ENCODE measurements at regions not wholly inside any gene's neighbourhood (a gene's known extent, or its start where the extent isn't known, plus 50 kb on each side); places are given as distances from the start of the nearest gene placed in this dataset.

DNA sequence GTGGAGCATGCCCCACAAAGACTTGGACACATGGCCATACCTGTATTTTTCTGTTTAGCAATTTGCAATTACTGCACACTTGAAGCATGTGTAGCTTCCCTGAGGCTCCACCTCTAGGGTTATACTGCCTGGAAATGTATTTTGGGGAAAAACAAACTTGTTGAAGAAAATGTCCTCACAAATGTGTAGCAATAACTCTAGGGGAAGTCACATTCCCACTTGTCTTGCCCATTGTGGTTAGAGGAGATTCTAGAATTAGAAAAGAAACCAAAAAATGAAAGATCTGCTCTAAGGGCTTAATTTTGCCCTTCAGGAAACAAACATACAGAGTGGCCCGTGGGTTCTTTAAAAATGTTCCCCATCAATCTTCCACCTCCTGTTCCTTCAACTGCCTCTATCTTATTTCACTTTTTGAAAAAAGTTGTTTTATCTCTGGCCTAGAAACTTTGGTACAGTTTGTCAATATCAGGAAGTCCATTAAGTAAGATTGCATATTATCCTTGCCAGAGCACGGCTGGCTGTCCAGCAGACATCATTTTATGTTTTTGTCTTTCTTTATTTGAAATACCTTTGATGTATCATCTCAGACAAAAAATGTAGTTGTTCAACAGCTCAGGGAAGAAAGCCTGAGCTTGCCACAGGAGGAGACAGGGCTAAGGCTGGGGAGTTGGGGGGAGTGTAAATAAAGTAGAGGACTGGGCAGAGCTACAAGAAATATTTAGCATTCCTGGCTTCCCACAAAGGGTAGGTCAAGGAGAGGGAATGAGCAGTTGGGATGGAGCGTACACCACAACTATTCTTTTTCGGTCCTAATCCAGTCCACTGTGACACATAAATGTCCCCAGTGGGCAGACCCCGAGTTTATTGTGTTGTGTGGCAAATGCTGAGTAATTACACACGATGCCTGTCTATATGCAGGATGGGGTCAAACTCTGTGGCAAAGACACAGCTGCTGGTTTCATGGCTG lies 96.8 kb upstream of the CDC42EP3 start:
- Histone ChIP-seq H4K91ac (ENCODE audit: insufficient read length, low read depth, low read length) (no peak overlapping the region), H2BK5ac (ENCODE audit: insufficient read length, low read length) (no peak overlapping the region)

More for the DNA sequence above, 96.8 kb upstream of the CDC42EP3 start:
- no peak for DNase-seq
- no peak overlapping the region for H3K23ac ChIP-seq (ENCODE audit: insufficient read length, low read depth, low read length)
- no peak overlapping the region for H3K4ac ChIP-seq (ENCODE audit: low read depth, low read length)
- no peak overlapping the region for H2AK5ac ChIP-seq (ENCODE audit: insufficient read length, low read length)
- H3K4me1 ChIP-seq (ENCODE audit: insufficient read depth, low read length): no peaks in the 10 kb centered on the region
- Mint-ChIP-seq H3K9me3 (peaks cover 0 to 8% of the 10 kb centered on the region in 2 experiments; a peak in 2 of 5 replicates), H3K27me3 (ENCODE audit: low read depth) (peaks cover 2% of the 10 kb centered on the region; the same call in 1 of the 2 replicates), H3K36me3 (ENCODE audit: insufficient read depth in 1 of 3, low read depth in 3 of 3) (peaks cover 0 to 7% (median 0%) of the 10 kb centered on the region in 3 experiments; a peak in 2 of 7 replicates), H3K4me3 (no peak overlapping the region), H3K27ac (no peak overlapping the region), H3K4me1 (peaks cover 8 to 9% of the 10 kb centered on the region in 2 experiments; a peak in 3 of 4 replicates)
- no peak overlapping the region for H2BK15ac ChIP-seq (ENCODE audit: low read depth, low read length)
- H3K56ac ChIP-seq (ENCODE audit: insufficient read length, low read depth, low read length): no peak overlapping the region
- no peak overlapping the region for H3K27ac ChIP-seq (ENCODE audit: insufficient read length, low read depth, low read length)
- no peak overlapping the region for H3K9ac ChIP-seq (ENCODE audit: extremely low read depth, insufficient read length, low read length)
- no peak overlapping the region for H2BK20ac ChIP-seq (ENCODE audit: low read depth, low read length, poor library complexity, severe bottlenecking)
- H3K9me3 ChIP-seq (ENCODE audit: control insufficient read depth, low read depth, low read length): no peaks in the 10 kb centered on the region
- H4K5ac ChIP-seq (ENCODE audit: insufficient read length, low read depth, low read length): no peak overlapping the region
- H2BK12ac ChIP-seq (ENCODE audit: insufficient read length, low read depth, low read length): no peak overlapping the region
- no CpG with 5 or more reads among the region's 6 CpGs for WGBS (ENCODE audit: extremely low coverage, insufficient read length, low lambda C conversion rate)
- no peaks in the 10 kb centered on the region for H4K20me1 ChIP-seq (ENCODE audit: control insufficient read depth, insufficient read depth, insufficient read length)
- no peaks in the 10 kb centered on the region for H3K23me2 ChIP-seq (ENCODE audit: insufficient read length, low read depth, low read length, poor library complexity, severe bottlenecking)
- no peak overlapping the region for H3K14ac ChIP-seq (ENCODE audit: insufficient read depth, low read length)
- H3K79me1 ChIP-seq (ENCODE audit: insufficient read depth, low read depth, low read length, poor library complexity, severe bottlenecking): no peaks in the 10 kb centered on the region
- H4K8ac ChIP-seq (replicated peaks; ENCODE audit: insufficient read length, low read depth, low read length): no peak overlapping the region
- H3K27me3 ChIP-seq (ENCODE audit: insufficient read depth, low read length): no peaks in the 10 kb centered on the region
- H3T11ph ChIP-seq (ENCODE audit: low read length): no peak overlapping the region
- H3K4me2 ChIP-seq (ENCODE audit: insufficient read depth, insufficient read length, low read length): no peak overlapping the region
- H2AFZ ChIP-seq (ENCODE audit: low read length): no peak overlapping the region
- TF ChIP-seq, protein P1, sequence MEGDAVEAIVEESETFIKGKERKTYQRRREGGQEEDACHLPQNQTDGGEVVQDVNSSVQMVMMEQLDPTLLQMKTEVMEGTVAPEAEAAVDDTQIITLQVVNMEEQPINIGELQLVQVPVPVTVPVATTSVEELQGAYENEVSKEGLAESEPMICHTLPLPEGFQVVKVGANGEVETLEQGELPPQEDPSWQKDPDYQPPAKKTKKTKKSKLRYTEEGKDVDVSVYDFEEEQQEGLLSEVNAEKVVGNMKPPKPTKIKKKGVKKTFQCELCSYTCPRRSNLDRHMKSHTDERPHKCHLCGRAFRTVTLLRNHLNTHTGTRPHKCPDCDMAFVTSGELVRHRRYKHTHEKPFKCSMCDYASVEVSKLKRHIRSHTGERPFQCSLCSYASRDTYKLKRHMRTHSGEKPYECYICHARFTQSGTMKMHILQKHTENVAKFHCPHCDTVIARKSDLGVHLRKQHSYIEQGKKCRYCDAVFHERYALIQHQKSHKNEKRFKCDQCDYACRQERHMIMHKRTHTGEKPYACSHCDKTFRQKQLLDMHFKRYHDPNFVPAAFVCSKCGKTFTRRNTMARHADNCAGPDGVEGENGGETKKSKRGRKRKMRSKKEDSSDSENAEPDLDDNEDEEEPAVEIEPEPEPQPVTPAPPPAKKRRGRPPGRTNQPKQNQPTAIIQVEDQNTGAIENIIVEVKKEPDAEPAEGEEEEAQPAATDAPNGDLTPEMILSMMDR (conservative IDR thresholded peaks at IDR 0.05): no peak
- H2BK120ac ChIP-seq (ENCODE audit: low read depth, low read length, poor library complexity, severe bottlenecking): no peak overlapping the region
- H3K18ac ChIP-seq (ENCODE audit: insufficient read length, low read depth, low read length): no peak overlapping the region
- H3K79me2 ChIP-seq (ENCODE audit: insufficient read depth, low read length): no peaks in the 10 kb centered on the region
